Prostate gland (tissue), 2 donors: ENCODE measurements at regions not wholly inside any gene's neighbourhood (a gene's known extent, or its start where the extent isn't known, plus 50 kb on each side); places are given as distances from the start of the nearest gene placed in this dataset.

Experiments
- CTCF ChIP-seq, 4 experiments: fragments of 200-600 bp in 2 of 4; fragments of 450-650 bp in 2 of 4; sonication (generic) in 2 of 4; IDR thresholded peaks; 1 replicate in 3 of 4; 2 replicates in 1 of 4; pipeline ENCODE4 v1.5.1; 2016 to 2019; ENCODE audit warnings: antibody characterized with exemption in 4 of 4, mild to moderate bottlenecking in 2 of 4, moderate library complexity in 2 of 4
- POLR2A ChIP-seq: fragments of 450-650 bp; IDR thresholded peaks from one replicate; pipeline ENCODE4 v1.6.1; 2016; ENCODE audit warnings: antibody characterized with exemption, mild to moderate bottlenecking

- TF ChIP-seq CTCF (IDR thresholded peaks at IDR 0.05) (no peak), POLR2A (no peak)
These were observed 232.6 kb downstream of the EN1 start for GRCh38 chr2:118614841-118615271.
